ENCODE measurements at regions not wholly inside any gene's neighbourhood (a gene's known extent, or its start where the extent isn't known, plus 50 kb on each side); places are given as distances from the start of the nearest gene placed in this dataset.
"Not testable (repeated sequence)": the region's sequence is repeated elsewhere in the genome, so short reads cannot be mapped to it uniquely, and the experiment has no call there.

DNA sequence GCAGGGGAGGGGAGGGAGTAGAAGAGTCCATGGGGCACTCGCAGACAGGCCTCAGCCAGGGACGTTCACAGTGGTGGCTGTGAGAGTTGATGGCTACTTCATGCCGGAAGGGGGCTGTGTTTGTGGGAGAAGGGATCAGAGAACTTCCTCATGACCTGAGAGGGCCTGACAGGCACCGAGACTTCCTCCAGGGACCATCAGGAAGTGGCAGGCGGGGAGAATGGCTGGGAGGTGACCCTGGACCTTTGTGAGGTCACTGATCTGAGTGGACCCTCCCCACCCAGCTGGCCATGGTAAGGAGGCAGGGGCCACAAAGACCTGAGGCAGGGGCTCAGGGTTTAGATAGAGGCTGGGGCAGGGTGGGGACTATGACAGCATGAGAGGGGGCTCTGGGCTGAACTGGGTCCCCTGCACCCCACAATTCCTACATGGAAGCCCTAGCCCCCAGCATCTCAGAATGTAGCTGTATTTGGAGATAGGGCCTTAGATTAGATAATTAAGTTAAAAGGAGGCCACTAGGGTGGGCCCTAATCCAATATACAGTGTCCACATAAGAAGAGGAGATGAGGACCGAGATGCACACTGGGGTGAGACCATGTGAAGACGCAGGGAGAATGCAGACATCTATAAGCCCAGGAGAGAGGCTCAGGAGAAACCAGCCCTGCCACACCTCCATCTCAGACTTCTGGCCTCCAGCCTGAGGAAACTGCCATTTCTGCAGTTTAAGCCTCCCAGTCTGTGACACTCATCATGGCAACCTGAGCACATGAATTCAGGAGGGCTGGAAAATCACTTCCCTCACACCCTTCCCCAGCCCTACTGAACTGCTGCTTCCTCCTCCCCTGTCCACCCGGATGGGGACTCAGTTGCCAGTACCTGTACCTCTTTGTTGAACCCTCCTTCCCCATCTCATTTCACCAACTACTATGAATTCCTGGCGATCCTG is 273.9 kb upstream of the ZNF32 start:
- no peak for DNase-seq

GRCh38 chr10:43921881-43922280 is 273.2 kb upstream of the ZNF32 start:
- DNase-seq, result no peak

- no peak for DNase-seq
Measured at GRCh38 chr10:43921478-43921877, 272.8 kb upstream of the ZNF32 start.

- not testable (repeated sequence) for DNase-seq
Measured at GRCh38 chr10:43920236-43920758, 271.6 kb upstream of the ZNF32 start.

DNA sequence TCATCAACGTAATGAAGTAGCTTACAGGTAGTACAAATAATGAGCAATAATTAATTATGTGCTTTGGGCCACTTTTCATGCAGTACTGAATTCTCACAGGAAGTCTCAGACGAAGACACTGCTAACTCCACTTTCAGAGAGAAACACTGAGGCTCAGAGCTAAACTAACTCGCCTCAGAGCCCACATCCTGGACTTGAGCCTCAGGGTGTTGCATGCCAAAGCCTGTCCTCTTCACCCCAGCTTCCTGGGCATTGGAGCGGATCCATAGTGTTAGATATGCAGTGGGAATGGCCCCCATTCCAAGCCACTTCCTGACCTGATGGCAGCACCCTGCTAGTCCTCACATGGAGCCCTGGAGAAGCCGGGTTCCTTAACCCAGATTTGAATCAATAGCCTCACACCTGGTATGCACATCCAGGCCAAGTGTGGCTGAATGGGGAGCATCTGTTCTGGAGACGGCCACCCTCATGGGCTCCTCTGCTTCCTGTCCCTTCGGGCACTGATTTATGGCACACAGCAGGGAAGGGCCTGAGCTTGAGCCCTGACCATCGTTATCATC is 265.1 kb upstream of the ZNF32 start:
- no peak for DNase-seq

- DNase-seq, result no peak
Measured at GRCh38 chr10:43912469-43912868, 263.8 kb upstream of the ZNF32 start.

DNA sequence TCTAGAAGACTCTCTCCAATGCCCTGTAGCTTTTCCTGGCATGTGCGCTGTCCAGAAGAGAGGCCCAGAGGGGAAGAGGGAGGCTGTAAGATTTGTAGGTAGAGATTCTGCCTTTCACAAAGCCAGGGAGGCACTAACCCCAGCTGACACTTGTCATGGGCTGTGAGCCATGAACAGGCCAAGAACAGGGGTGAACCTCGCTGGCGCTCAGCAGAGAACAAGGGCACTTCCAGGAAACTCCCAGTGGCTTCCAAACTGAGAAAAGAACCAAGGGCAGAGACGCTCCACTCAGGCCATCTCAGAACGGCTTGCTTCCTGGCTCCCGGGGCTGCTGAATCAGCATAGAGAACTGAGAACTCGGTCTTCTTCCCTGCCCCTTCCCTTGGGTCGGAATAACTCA is 257.8 kb upstream of the ZNF32 start:
- DNase-seq, result no peak

DNA sequence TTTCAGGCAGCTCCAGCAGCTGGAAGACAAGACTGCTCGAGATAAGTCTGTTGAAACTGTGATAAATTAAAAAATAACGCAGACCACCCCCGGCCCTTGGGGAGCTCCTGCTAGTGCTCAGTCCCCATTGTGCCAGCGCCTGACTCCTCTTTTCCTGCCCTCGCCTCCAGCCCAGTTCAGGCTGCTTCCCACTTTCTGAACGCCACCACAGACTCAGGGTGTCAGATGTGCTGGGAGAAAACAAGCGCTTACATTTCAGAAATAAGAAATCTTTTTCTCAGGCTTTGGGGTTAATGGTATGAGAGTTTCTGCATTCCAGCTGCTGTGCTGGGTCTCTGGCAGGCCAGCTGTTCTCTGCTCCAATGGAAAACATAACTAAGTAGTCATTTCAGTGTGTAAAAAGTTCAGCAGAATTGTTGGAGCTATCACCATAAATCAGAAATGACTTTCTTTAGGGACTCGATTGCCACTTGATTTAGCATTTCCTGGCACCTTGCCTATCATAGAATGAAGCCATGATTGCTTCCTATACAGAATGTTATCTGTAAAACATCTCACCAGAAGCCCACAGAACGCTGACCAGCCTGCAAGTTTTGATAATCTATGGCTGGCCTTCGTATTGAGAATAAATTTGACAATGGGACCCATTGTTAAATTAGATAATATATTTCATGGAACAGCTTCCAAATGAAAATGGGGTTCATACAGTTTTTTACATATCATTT is 257.0 kb upstream of the ZNF32 start:
- DNase-seq, result no peak

DNA sequence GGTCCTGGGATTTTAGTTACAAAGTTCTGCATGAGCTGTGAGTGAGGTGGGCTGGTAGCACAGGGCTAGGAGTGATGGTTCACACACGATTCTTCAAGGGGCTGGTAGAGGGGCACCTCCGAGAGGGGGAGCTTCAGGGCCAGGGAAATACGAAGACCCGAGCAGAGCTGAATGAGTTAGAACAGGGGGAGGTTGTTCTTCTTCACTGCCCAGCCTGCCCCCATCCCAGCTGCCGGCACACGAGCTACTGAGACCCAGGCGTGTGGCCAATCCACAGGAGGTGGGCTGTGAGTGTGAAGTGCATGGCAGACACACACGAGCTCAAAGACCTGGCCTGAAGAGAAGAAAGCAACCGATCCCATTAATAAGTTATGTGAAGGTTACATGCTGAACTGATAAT is 256.2 kb upstream of the ZNF32 start:
- no peak for DNase-seq

- no peak for DNase-seq
Measured at GRCh38 chr10:43904301-43904700, 255.6 kb upstream of the ZNF32 start.

GRCh38 chr10:43903451-43903850 is 254.8 kb upstream of the ZNF32 start:
- DNase-seq, result no peak

- DNase-seq, result no peak
Measured at GRCh38 chr10:43902842-43903241, 254.2 kb upstream of the ZNF32 start.

DNA sequence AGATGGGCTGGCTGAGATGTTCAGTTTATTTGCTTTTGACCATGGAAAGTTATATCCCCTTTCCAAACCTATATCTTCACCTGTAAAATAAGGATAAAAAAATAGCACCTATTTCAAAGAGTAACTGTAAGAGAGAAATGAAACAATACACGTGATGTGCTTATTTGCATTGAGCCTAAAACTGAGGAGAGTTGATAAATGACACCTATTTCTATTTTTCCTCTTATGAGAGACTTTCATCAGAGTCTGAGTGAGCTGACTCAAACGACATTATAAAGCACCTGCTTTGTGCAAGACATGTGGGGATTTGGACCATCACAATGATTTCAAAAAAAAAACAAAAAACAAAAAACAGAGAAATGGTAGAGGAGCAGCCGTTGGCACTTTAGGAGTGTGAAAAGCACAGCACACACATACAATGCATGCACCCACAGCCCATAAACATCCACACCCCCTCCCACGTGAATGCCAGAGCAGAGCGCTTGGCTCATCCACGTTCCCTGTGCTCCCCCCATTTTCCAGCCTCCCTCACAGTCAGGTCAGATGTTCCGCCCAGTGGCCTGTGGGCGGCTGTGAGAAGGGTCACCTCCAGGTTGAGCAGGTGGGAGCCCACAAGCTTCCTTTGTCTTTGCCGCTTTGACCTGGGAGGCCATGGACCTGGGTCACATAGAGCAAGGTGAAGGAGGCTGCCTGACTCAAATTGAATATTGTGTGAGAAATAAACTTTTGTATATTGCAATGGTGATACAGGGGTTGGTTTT is 253.2 kb upstream of the ZNF32 start:
- no peak for DNase-seq

GRCh38 chr10:43901302-43901701 is 252.6 kb upstream of the ZNF32 start:
- DNase-seq, result no peak

- no peak for DNase-seq
Measured at GRCh38 chr10:43900571-43900970, 251.9 kb upstream of the ZNF32 start.

- DNase-seq, result no peak
Measured at GRCh38 chr10:43899224-43899959, 250.7 kb upstream of the ZNF32 start.

- DNase-seq, result no peak
Measured at GRCh38 chr10:43898592-43898991, 249.9 kb upstream of the ZNF32 start.

GRCh38 chr10:43897765-43898419 is 249.2 kb upstream of the ZNF32 start:
- DNase-seq, result no peak

DNA sequence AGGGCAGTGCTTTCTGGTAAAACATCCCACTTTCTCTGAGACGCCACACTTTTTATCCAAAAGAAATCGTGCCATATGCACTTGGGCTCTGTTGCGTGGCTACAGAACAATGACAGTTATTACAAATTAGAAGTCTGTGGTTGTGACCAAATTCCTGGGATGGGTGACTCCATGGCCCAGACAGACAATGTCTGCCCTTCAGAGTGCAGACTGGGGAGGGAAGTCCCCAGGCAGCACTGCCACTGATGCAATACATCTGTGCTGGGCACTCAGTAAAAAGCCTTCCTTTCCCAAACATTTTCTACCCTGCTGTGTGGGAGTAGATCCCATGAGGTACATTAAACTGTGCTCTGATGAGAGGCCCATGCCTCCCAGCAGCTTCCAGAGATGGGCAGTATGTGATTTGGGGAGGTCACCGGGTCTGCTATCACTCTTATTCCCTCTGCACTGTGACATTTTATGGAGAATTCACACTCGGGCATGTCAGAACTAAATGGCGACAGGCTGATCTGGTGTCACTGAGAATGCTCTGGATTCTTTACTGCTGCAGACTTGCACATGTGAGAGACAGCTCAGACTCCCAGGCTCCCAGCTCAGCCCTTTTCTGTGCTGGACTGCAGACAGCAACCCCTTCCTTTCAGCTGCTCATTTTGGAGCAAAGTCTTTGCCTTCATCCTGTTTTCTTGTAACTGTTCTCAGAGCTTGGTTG is 243.5 kb upstream of the ZNF32 start:
- no peak for DNase-seq

GRCh38 chr10:43891241-43891640 is 242.6 kb upstream of the ZNF32 start:
- DNase-seq, result no peak

DNA sequence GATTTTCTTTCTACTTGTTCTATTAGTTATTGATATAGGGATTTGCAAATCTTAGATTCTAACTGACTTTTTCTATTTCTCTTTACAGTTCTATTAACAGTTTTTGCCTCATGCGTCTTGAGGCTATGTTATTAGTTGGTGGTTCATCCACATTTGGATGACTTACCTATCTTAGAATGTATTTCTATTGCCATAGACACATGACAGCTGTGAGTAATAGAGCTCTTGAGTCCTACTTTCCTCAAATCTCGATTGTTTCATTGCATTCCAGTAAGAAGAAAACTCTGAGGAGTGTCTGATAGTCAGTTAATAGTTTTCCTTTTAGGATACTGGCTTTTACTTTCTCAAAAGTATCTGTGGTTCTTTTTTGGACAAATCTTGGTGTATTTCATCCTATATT is 241.4 kb upstream of the ZNF32 start:
- no peak for DNase-seq

Data from stimulated activated CD4-positive, alpha-beta T cell treated with anti-CD3 and anti-CD28 coated beads, Interleukin-12 subunit alpha, Interleukin-12 subunit beta, amount 100 ng/mL, for 4 hours (primary cell).